ENCODE measurements at regions not wholly inside any gene's neighbourhood (a gene's known extent, or its start where the extent isn't known, plus 50 kb on each side); places are given as distances from the start of the nearest gene placed in this dataset.

GRCh38 chr3:177554895-177555759 lies 357.8 kb upstream of the TBL1XR1 start:
- intact Hi-C loops (cut with micrococcal nuclease) = loop anchor here (2.0 kb wide), 1 partner anchor 16 kb away; no protein-coding TSS in a partner anchor

GRCh38 chr3:177557548-177557947 lies 360.3 kb upstream of the TBL1XR1 start:
- intact Hi-C loops (cut with micrococcal nuclease) = no loop called here

- intact Hi-C loops (cut with micrococcal nuclease) = no loop called here
Observed at GRCh38 chr3:177561365-177561764, 364.1 kb upstream of the TBL1XR1 start.

- intact Hi-C loops (cut with micrococcal nuclease) = no loop called here
Observed at GRCh38 chr3:177561769-177562392, 364.6 kb upstream of the TBL1XR1 start.

- intact Hi-C loops (cut with micrococcal nuclease) = no loop called here
Observed at GRCh38 chr3:177563243-177563780, 366.0 kb upstream of the TBL1XR1 start.

GRCh38 chr3:177563792-177564191 lies 366.5 kb upstream of the TBL1XR1 start:
- intact Hi-C loops (cut with micrococcal nuclease) = no loop called here

- intact Hi-C loops (cut with micrococcal nuclease) = no loop called here
Observed at GRCh38 chr3:177565981-177566380, 368.7 kb upstream of the TBL1XR1 start.

GRCh38 chr3:177567833-177568232 lies 370.6 kb upstream of the TBL1XR1 start:
- intact Hi-C loops (cut with micrococcal nuclease) = no loop called here

- intact Hi-C loops (cut with micrococcal nuclease) = no loop called here
Observed at GRCh38 chr3:177569193-177569592, 371.9 kb upstream of the TBL1XR1 start.

- intact Hi-C loops (cut with micrococcal nuclease) = no loop called here
Observed at GRCh38 chr3:177569875-177570657, 372.8 kb upstream of the TBL1XR1 start.

GRCh38 chr3:177571271-177571943 lies 374.1 kb upstream of the TBL1XR1 start:
- intact Hi-C loops (cut with micrococcal nuclease) = no loop called here

- intact Hi-C loops (cut with micrococcal nuclease) = no loop called here
Observed at GRCh38 chr3:177571944-177572315, 374.6 kb upstream of the TBL1XR1 start.

GRCh38 chr3:177574222-177574856 lies 377.1 kb upstream of the TBL1XR1 start:
- intact Hi-C loops (cut with micrococcal nuclease) = no loop called here

- intact Hi-C loops (cut with micrococcal nuclease) = no loop called here
Observed at GRCh38 chr3:177576746-177577145, 379.5 kb upstream of the TBL1XR1 start.

- intact Hi-C loops (cut with micrococcal nuclease) = no loop called here
Observed at GRCh38 chr3:177578488-177578887, 381.2 kb upstream of the TBL1XR1 start.

- intact Hi-C loops (cut with micrococcal nuclease) = no loop called here
Observed at GRCh38 chr3:177579419-177579818, 382.1 kb upstream of the TBL1XR1 start.

- intact Hi-C loops (cut with micrococcal nuclease) = no loop called here
Observed at GRCh38 chr3:177580437-177580836, 383.2 kb upstream of the TBL1XR1 start.

GRCh38 chr3:177585271-177585670 lies 388.0 kb upstream of the TBL1XR1 start:
- intact Hi-C loops (cut with micrococcal nuclease) = no loop called here

- intact Hi-C loops (cut with micrococcal nuclease) = no loop called here
Observed at GRCh38 chr3:177589041-177589650, 391.9 kb upstream of the TBL1XR1 start.

- intact Hi-C loops (cut with micrococcal nuclease) = no loop called here
Observed at GRCh38 chr3:177589911-177590381, 392.7 kb upstream of the TBL1XR1 start.
